ENCODE measurements at regions not wholly inside any gene's neighbourhood (a gene's known extent, or its start where the extent isn't known, plus 50 kb on each side); places are given as distances from the start of the nearest gene placed in this dataset.

DNA sequence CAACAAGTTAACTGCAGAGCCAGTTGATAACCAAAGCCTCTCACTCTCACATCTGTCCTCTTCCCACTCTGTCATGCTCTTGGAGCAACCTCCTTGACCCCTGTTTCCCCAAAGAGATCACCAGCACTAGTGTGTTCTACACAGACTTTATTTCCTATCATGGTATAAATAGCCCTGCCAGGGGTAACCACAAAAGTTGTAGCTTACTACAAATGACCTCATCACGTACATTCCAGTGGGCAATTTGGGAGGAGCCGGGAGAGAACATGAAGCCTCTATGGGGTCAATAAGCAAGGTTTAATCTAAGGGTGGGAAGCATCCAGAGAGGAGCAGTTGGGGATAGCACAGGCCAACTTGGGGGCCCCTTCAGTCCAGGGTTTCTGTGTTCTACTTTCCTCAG is 186.5 kb downstream of the KCNA5 start:
- no peak for TF ChIP-seq EP300 (IDR thresholded peaks at IDR 0.05)
- no peak for TF ChIP-seq POLR2A (IDR thresholded peaks at IDR 0.05)
- TF ChIP-seq, protein P1, sequence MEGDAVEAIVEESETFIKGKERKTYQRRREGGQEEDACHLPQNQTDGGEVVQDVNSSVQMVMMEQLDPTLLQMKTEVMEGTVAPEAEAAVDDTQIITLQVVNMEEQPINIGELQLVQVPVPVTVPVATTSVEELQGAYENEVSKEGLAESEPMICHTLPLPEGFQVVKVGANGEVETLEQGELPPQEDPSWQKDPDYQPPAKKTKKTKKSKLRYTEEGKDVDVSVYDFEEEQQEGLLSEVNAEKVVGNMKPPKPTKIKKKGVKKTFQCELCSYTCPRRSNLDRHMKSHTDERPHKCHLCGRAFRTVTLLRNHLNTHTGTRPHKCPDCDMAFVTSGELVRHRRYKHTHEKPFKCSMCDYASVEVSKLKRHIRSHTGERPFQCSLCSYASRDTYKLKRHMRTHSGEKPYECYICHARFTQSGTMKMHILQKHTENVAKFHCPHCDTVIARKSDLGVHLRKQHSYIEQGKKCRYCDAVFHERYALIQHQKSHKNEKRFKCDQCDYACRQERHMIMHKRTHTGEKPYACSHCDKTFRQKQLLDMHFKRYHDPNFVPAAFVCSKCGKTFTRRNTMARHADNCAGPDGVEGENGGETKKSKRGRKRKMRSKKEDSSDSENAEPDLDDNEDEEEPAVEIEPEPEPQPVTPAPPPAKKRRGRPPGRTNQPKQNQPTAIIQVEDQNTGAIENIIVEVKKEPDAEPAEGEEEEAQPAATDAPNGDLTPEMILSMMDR (IDR thresholded peaks at IDR 0.05) = no peak

DNA sequence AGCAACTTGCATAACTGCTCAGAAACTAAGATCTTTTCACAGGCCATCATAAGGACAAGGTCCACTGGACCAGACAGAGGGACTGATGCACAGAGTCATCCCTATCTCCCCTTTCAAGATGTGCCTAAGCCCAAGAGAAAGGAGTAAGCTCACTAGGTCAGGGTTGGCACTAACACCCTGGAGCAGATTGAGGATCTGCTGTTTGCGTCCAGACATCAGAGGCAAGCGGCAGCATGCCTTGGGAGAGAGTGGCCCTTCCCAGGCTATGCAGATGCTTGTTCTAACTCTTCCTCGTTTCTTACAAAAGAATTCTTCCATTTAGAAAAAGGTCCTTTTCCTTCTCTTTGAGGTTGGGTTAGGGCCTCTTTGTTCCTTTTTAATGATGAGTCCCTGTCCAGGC is 187.2 kb downstream of the KCNA5 start:
- Histone ChIP-seq H3K4me1 (ENCODE audit: insufficient read depth) (no peaks in the 10 kb centered on the region), H3K9me3 (no peaks in the 10 kb centered on the region), H3K27ac (no peak overlapping the region), H3K4me3 (no peak overlapping the region), H3K36me3 (no peaks in the 10 kb centered on the region), H3K27me3 (no peaks in the 10 kb centered on the region)
- TF ChIP-seq EP300 (IDR thresholded peaks at IDR 0.05) (no peak), POLR2A (IDR thresholded peaks at IDR 0.05) (no peak)
- TF ChIP-seq, protein P1 (IDR thresholded peaks at IDR 0.05) = no peak
- no peak for DNase-seq
- 84 to 90% (median 86%) methylated on average over 3 of the region's 3 CpGs for WGBS, 3 donors
- intact Hi-C loops (cut with DNase I) = no loop called here

More for the DNA sequence above, 186.5 kb downstream of the KCNA5 start:
- no peaks in the 10 kb centered on the region for H3K9me3 ChIP-seq
- intact Hi-C loops (cut with DNase I) = no loop called here
- H3K4me1 ChIP-seq (ENCODE audit: insufficient read depth) = no peaks in the 10 kb centered on the region
- DNase-seq = no peak
- no peak overlapping the region for H3K4me3 ChIP-seq
- no peak overlapping the region for H3K27ac ChIP-seq
- no peaks in the 10 kb centered on the region for H3K27me3 ChIP-seq
- 69 to 79% (median 74%) methylated on average over 2 of the region's 2 CpGs for WGBS, 3 donors
- H3K36me3 ChIP-seq = no peaks in the 10 kb centered on the region

DNA sequence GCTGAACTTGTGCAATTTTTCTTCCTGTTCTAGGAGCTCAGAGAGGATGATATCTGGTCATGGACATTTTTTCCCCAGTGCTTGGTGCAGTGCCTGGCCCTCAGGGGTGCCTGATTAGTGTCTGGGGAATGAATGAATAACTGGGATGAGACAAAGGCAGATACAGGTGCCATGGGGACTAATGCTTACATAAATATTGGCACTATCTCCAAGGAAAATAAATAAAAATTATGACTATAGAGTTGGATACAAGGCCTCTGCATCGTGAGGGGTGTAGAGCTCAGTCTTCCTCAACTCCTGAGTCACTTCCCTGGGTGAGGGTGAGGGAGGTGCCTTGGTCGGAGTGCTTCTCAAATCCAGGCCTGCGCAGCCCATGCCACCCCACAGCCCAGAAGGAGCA is 188.6 kb downstream of the KCNA5 start:
- no peaks in the 10 kb centered on the region for H3K9me3 ChIP-seq
- H3K27ac ChIP-seq = no peak overlapping the region
- no peaks in the 10 kb centered on the region for H3K36me3 ChIP-seq
- TF ChIP-seq, protein P1 (IDR thresholded peaks at IDR 0.05) = no peak
- TF ChIP-seq POLR2A (IDR thresholded peaks at IDR 0.05) = no peak
- no peak for TF ChIP-seq EP300 (IDR thresholded peaks at IDR 0.05)
- intact Hi-C loops (cut with DNase I) = no loop called here
- H3K4me1 ChIP-seq (ENCODE audit: insufficient read depth) = no peaks in the 10 kb centered on the region
- 63 to 82% (median 68%) methylated on average over 3 of the region's 3 CpGs for WGBS, 3 donors
- DNase-seq = no peak
- no peak overlapping the region for H3K4me3 ChIP-seq
- no peaks in the 10 kb centered on the region for H3K27me3 ChIP-seq

DNA sequence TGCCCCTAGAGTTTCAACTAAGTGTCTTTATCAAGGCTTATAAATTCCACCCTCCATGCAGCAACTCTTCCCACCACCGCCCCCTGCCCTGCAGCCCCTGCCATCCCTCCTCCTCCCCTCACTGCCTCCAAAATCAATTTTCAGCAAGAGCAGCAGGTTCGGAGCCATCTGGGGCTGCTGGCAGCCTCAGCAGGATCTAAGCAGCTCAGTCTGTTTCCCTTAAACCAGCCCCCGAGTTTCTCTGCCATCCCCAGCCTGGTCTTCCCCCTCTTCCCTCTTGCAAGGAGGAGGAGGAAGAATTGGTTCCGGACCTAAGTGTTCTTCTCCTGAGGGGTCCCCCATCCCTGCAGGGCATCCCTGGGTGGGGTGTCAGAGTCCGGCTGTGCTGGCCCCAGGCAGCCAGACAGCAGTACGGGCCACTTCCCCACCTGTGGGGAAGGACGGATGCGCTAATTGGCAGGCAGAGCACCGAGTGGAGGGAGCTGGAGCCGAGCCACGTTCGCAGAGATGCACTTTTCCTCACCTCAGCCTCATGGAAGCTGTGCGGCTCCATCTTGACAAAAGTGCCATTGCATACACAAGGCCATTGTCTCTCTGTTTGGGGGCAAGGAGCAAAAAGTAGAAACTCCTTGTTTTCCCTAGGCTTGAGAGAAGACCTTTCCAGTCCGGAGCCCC is 189.3 kb downstream of the KCNA5 start:
- no peaks in the 10 kb centered on the region for H3K4me1 ChIP-seq (ENCODE audit: insufficient read depth)
- 37 to 53% (median 48%) methylated on average over 14 of the region's 14 CpGs for WGBS, 3 donors
- intact Hi-C loops (cut with DNase I) = no loop called here
- no peak overlapping the region for H3K4me3 ChIP-seq
- no peaks in the 10 kb centered on the region for H3K36me3 ChIP-seq
- TF ChIP-seq EP300 (IDR thresholded peaks at IDR 0.05) (no peak), POLR2A (IDR thresholded peaks at IDR 0.05) (no peak)
- TF ChIP-seq, protein P1 (IDR thresholded peaks at IDR 0.05) = no peak
- H3K27me3 ChIP-seq = no peaks in the 10 kb centered on the region
- DNase-seq = no peak
- no peaks in the 10 kb centered on the region for H3K9me3 ChIP-seq
- no peak overlapping the region for H3K27ac ChIP-seq

Measured in ovary (tissue), 7 donors.